Left ventricle myocardium inferior (tissue), 1 donor: ENCODE measurements at regions not wholly inside any gene's neighbourhood (a gene's known extent, or its start where the extent isn't known, plus 50 kb on each side); places are given as distances from the start of the nearest gene placed in this dataset.
"Not testable (repeated sequence)": the region's sequence is repeated elsewhere in the genome, so short reads cannot be mapped to it uniquely, and the experiment has no call there.

Experiments
- DNase-seq: peaks from one replicate; pipeline ENCODE4 v3.0.0-alpha.2; 2020
- H3K27ac ChIP-seq: fragments of 200-600 bp; replicated peaks from 2 replicates; pipeline ENCODE4 v1.8.0; 2021
- H3K27me3 ChIP-seq: fragments of 200-600 bp; 2 replicates; pipeline ENCODE4 v1.8.0; 2021; ENCODE audit warnings: low read depth
- H3K36me3 ChIP-seq: fragments of 200-600 bp; 2 replicates; pipeline ENCODE4 v1.8.0; 2021
- H3K4me1 ChIP-seq: fragments of 200-600 bp; 2 replicates; pipeline ENCODE4 v1.8.0; 2021
- H3K4me3 ChIP-seq: fragments of 200-600 bp; 2 replicates; pipeline ENCODE4 v1.8.0; 2021; ENCODE audit warnings: mild to moderate bottlenecking, moderate library complexity
- H3K9me3 ChIP-seq: fragments of 200-600 bp; replicated peaks from 2 replicates; pipeline ENCODE4 v1.8.0; 2021
- CTCF ChIP-seq: fragments of 200-600 bp; IDR thresholded peaks from 2 replicates; pipeline ENCODE4 v1.8.0; 2021; ENCODE audit warnings: antibody characterized with exemption, mild to moderate bottlenecking, borderline replicate concordance
- intact Hi-C: fragments of 100-400 bp; cut with micrococcal nuclease; formaldehyde crosslinking; loops from one replicate; pipeline ENCODE4 v1.11.0; 2022
- donor health status: DM: no; HTN: yes; CAD: no; lungs with severe emphysema.

GRCh38 chr2:199552141-199552540, 94.4 kb upstream of the SATB2 start:
- no peaks in the 10 kb centered on the region for H3K9me3 ChIP-seq
- no peak overlapping the region for H3K27ac ChIP-seq
- H3K4me1 ChIP-seq: no peaks in the 10 kb centered on the region
- no peaks in the 10 kb centered on the region for H3K36me3 ChIP-seq
- no peak overlapping the region for H3K4me3 ChIP-seq
- intact Hi-C loops: no loop called here
- no peak for TF ChIP-seq CTCF
- DNase-seq: no peak
- H3K27me3 ChIP-seq: no peaks in the 10 kb centered on the region

GRCh38 chr2:199543606-199544172, 86.0 kb upstream of the SATB2 start:
- intact Hi-C loops: no loop called here
- Histone ChIP-seq H3K4me1 (no peaks in the 10 kb centered on the region), H3K27me3 (no peaks in the 10 kb centered on the region), H3K27ac (no peak overlapping the region), H3K36me3 (no peaks in the 10 kb centered on the region), H3K9me3 (no peaks in the 10 kb centered on the region), H3K4me3 (no peak overlapping the region)
- no peak for DNase-seq
- no peak for TF ChIP-seq CTCF

- peaks cover 6% of the 10 kb centered on the region for H3K9me3 ChIP-seq
- intact Hi-C loops: no loop called here
- no peak overlapping the region for H3K4me3 ChIP-seq
- H3K27me3 ChIP-seq: peaks cover 8% of the 10 kb centered on the region
- no peak for TF ChIP-seq CTCF
- no peak overlapping the region for H3K27ac ChIP-seq
- no peak for DNase-seq
- H3K36me3 ChIP-seq: no peaks in the 10 kb centered on the region
- no peaks in the 10 kb centered on the region for H3K4me1 ChIP-seq
These were observed 77.9 kb upstream of the SATB2 start for GRCh38 chr2:199535445-199536177.

- H3K4me1 ChIP-seq, H3K9me3 ChIP-seq, H3K27ac ChIP-seq, intact Hi-C loops, H3K4me3 ChIP-seq, H3K36me3 ChIP-seq, DNase-seq, H3K27me3 ChIP-seq: not testable (repeated sequence)
These were observed 76.1 kb upstream of the SATB2 start for GRCh38 chr2:199533873-199534272.

GRCh38 chr2:199527071-199527470, 69.3 kb upstream of the SATB2 start:
- Histone ChIP-seq H3K4me1 (no peaks in the 10 kb centered on the region), H3K27me3 (no peaks in the 10 kb centered on the region), H3K27ac (no peak overlapping the region), H3K36me3 (no peaks in the 10 kb centered on the region), H3K4me3 (no peak overlapping the region), H3K9me3 (peaks cover 6% of the 10 kb centered on the region)
- TF ChIP-seq CTCF: no peak
- DNase-seq: no peak
- intact Hi-C loops: no loop called here
